ENCODE measurements at regions not wholly inside any gene's neighbourhood (a gene's known extent, or its start where the extent isn't known, plus 50 kb on each side); places are given as distances from the start of the nearest gene placed in this dataset.
A peak's percentile ranks its signal among the peaks of the same experiment; 100 is the strongest.

DNA sequence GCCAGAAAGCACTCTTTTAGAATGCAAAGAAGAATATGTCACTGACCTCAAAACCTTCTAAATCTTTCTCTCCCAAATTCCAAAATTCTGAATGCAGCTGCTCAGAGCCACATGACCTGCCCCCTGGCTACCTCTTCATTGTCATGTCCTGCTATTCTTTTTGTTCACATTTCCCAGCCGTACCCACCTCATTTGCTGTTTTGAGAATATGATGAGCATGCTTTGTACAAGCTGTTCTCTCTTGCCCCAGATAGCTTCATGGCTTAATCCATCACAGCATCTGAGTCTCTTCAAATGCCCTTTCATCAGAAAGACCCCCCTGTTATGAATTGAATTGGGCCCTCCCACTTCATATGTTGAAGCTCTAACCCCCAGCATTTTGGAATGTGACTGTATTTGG is 214.3 kb downstream of the KCNS3 start:
- no peak for DNase-seq

DNA sequence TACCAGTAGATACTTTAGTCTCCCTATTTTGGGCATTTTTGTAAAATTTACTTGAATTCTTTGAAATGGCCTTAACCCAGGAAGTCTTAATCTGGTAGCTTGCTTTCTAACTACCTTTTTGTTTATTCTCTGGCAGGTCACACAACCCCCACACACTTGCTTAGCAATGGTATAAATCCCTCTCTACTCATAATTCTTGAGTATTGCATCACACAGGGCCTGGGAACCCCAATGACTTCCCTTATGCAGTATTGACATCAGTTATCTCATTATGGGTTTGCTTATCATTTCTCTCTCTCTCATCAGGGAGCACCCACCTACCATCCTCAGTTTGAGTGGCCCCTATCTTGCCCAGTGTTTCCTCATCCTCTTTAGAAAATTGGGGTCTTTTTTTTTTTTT is 207.1 kb downstream of the KCNS3 start:
- no peak for DNase-seq

DNA sequence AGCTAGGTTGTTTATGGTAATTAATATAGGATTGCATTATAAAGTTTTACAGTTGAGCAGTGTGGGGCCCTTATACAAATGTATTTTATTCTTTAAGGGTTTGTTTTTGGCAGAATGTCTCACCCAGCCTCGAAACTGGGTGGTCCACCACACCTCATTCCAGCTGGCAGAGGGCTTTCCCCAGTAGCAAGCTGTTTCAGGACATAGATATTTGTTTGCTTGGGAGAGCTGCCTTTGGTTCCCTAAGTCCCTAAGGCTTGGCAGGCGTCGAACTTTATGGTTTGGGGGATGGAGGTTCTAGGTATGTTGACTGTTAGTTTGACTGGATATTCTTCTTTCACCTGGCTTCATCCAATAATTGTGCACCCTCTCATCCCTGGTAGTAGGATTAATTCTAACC is 205.9 kb downstream of the KCNS3 start:
- no peak for DNase-seq

DNA sequence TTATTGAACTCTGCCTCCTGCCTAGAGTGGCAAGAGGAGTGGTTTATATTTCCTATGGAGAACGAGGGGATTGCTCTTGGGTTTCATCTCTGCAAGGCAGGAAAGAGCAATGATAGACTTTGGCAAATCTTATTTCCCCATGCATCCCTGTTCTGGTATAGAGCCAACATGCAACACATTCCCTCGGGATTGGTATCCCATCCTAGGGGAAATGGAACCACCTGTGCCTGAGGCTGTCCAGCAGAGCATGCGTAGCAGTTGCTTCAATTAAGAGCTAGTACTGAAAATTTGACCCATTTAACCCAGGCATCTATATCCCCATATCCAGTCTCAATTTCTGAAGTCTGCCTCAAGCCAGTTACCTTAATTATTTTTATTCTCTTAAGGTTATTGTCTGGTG is 205.3 kb downstream of the KCNS3 start:
- DNase-seq = no peak

DNA sequence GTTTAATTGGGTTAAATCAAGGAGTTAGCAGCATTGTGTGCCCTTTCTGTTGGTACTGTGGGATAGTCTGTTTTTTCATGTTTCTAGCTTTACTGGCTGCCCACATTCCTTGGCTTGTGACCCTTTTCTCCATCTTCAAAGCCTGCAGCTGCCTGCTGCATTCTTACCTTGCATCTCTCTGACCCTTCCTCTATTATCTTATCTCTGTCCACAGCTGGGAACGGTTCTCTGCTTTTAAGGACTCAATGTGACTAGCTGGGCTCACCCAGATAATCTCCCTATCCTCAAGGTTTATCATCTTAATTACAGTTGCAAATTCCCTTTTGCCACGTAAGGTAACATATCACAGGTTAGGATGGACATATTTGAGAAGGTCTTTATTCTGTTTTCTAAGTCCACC is 199.7 kb downstream of the KCNS3 start:
- DNase-seq = no peak

DNA sequence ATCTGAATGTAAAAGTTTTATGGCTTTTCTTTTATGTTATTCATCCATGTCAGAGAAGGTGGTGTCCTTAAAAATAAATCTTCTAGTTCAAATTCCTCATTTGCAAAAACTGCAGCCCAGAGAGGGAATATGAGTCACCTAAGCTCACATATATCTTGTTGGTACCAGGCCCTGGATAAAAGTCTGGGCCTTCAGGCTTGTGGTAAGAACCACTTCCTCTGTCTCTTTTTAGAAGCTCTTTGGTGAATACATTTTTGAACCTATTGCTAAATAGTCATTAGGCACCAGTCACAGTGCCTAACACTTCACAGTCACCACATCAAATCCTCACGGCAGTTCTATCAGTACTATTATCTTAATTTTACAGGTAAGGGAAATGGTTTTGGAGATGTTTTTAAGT is 199.2 kb downstream of the KCNS3 start:
- DNase-seq = no peak

DNA sequence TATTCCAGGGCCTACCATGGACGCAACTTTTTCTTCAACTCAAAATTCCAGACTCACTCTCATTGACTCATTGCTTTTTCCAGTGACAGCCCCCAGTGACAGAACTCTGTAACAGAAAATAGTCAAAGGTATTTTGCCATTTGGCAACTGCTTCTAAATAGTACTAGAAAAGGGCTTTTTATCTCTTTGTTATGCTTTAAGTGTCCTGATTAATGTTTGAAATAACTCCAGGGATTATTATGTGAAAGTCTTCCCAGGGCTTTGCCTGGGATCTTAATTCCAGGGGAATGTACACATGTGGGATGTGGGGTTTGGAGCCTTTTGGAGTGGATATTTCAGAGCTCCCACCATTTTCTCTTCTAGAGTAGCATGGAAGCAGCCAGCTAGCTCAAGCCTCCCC is 198.8 kb downstream of the KCNS3 start:
- DNase-seq = no peak

DNA sequence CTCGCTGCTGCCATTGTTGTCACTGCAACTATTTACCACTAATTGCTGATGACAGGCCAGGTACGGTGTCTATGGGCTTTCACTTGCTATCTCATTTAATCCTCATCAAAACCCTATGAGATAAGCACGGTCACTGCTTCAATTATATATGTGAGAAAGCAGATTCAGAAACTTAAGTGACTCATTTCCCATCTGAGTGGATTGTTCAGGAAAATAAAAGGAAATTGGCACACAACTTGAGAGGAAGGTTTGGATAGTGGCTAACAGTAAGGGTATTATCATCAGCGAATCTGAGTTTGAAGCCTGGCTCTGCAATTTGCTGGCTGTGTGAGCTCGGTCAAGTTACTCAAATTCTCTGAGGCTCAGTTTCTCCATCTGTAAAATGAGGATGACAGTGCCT is 196.0 kb downstream of the KCNS3 start:
- no peak for DNase-seq

DNA sequence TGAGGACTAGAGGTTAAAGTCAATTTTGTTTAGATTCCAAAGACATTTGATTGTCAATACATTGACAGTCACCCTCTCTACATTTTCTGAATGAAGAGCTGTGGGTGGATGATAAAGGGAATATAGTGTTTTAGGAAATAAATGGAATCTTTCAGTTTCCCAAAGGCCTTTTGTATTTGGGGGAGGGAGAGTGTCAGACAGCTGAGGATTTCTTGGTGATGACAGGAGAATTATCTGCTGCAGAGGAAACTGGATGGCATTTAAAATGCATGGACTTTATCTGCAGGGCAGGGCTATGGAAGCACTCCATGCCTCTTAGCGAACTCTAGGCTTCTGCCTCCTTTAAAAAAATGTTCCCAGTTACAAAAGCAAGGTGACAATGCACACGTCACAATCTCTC is 195.1 kb downstream of the KCNS3 start:
- no peak for DNase-seq

DNA sequence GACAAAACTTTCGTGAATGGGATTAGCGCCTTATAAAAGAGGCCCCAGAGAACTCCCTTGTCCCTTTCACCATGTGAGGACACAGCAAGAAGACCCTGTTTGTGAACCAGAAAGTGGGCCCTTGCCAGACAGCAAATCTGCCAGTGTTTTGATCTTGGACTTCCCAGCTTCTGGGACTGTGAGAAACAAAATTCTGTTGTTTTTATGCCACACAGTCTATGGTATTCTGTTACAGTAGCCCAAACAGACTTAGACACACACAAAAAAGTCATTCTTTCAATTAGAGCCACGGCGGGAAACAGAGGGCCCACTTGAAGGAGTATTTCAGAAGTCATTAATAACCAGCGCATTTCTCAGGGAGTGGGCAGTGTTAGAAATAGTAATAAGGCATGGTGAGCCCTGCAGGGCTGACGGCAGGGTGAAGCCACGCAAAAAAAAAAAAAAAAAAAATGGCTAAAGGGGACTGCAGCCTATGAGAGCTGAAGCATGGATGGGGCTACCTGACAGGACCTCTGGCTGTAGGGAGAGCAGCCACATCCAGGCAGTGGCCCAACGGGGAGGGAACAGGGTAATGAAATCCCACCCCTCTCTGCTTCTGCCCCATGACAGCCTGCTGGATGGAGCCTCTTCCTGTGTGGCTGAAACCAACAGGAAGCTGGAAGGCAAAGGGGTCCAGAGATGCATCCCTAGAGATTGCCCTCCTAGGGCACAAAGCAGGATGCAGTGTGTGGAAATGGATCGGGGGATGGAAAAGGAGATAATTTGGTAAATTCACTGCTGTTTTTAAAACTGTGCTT is 189.3 kb downstream of the KCNS3 start:
- no peak for DNase-seq

DNA sequence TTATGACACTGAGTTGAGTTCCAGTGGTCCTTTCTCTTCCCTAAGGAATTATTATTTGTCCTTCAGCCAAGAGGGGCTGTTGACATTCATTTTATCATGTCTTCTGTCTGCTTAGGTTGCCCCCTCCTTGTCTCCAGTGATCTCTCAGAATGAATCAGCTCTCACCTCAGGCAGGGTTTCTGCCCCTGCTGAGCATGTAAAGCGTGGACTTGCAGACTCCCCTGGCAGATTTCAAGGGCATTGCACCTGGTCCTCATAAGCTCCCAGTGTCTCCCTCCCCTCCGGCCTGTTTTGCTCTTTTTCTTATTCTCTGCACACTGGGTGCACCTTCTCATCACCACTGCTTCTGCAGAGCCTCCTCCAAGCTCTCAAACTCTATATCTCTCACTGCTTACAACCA is 188.4 kb downstream of the KCNS3 start:
- no peak for DNase-seq

DNA sequence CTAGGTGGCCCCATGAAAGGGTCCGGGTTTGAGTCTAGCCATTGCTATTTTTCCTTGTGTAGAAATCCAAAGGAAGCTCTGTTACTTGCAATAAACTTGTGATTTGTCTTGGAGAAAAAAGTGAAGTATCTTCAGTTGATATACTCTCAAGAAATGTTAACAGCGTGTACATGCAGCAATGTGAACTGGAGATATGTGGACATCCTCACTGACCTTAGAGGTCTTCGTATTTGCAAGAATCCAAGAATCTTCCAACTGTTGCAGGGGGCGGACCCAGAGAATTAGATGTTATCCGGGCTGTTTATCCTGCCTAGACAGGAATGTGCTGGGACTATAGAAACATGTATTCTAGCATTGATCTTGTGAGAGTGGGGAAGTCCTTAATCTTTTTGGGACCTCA is 187.6 kb downstream of the KCNS3 start:
- no peak for DNase-seq

DNA sequence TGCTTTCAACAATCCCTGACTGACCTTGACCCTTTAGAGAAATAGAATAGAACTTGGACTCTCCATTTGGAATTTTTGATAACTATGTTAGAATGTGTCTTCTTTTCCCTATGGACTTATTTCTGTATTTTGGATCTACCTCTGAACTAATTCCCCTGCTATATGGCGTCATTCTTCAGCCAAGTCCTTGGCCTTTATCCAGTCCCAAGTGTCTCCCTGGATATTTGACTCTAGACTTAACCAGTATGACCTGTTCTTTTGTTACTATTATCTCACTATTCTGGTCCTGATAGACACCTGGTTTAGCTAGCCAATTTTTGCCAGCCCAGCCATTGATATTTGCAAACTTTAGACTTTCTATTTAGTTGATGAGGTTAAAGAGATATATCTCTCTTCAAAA is 186.8 kb downstream of the KCNS3 start:
- DNase-seq = no peak

DNA sequence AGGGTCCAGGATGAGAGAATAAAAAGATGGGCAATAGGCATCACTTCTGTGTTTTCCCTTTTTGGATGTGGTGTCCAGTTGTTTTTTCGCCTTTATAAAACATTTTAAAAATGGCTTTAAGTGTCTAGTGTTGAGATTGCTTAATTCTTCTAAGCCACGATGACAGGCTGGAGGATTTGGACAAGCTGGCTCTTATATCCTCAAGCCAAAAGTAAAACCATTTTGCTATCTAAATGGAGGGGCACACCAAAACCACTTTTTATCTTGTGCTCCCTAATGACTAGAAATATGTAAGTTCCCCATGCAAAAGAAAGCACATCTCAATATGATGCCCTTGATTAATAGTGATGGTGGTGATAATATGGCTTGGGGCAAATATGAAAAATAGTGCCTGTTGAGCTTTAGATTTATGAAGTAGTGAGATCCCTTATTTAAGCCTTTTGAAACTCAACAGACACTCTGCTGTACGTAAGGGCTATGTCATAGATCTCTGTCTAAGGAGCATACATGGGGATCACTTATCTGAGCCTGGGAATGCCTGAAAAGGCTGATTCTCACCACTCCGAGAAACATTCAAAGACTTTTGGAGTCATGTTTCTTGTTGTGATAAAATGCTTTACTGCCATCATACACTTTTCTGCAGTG is 185.5 kb downstream of the KCNS3 start:
- DNase-seq = no peak

DNA sequence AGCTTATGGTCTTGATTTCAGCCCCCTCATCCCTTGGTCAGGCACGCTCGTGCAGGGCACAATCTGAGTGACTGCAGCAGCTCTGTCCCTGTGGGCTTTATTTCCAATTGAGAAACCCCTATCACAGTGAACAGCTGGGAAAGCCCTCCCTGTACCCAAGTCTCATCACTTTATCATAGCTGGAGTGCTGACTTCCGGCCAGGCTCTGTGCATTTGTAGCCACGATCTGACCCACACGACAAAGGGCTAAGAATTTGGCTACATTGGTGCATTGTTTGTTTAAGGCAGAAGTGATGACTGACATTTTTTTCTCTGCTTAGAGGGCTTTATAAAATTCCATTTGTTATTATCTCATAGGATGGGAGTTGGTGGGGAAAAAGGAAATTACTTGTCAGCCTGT is 184.4 kb downstream of the KCNS3 start:
- no peak for DNase-seq

DNA sequence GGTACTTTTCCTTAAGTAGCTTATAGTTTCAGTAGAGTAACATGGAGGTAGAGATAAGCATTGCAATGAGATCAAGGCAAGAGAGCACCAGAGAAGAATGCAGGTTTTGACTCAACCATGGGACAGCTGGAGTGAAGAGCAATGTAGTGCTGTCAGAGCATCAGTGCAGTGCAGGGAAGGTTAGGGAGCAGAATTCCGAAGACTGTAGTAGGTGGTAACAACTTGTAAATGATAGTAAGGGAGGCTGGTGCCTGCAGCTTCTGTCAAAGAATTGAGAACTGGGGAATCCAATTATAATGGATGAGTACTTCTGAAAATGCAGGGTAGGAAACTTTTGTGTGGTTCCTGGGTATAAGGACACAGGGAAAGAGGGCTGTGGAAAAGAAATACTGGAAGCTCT is 183.2 kb downstream of the KCNS3 start:
- DNase-seq = no peak

DNA sequence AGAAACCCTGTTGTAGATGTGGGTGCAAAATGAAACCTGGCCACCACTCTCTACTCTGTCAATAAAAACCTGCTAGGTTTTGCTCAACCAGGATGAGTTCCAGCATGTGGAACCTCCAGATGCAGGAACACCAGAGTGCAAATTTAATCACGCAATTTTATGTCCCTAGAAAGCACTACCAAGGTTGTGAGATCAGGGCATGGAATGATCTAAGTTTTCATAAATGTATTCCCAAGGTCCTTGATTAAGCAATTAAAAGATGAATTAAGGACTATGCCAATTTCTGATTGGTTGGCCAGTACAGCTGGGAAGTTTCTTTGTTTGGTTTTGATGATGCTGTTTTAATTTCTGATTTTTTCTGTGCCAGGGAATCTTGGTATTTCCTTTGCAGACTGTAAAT is 179.2 kb downstream of the KCNS3 start:
- DNase-seq = no peak

DNA sequence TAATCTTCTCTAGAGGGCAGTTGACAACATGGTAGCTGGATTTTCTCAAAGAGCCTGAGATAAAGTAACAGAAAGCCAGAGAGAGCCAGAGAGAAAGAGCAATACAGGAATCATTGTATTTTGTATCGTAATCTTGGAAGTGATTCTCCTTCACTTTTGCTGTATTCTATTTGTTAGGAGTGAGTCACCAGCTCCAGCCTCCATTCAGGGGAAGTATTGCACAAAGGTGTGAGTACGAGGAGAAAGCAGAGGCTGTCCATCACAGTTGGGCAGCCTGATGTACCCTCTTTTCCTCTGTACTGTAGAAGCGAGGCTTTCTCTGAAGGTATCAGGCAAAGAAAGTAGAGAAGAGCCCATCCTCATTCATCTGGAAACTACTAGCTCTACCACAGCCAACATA is 176.8 kb downstream of the KCNS3 start:
- DNase-seq = no peak

DNA sequence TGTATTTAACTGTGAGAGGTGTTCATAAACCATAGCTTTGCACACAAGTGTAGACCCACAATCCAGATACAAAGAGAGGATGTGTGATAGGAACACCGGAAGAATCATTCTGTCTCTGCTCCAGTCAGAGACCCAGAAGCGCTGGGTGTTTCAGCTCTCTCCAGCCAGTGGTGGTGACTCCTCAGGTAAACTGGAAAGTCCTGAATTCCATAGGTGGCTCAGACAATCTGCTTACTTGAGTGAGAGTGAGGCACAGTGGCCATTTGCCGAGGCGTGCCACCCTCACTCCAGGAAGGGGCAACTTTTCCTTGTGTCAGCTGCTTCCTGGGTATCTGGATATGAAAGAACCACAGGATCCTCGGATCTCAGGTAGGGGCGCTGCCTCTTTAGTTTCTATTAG is 171.5 kb downstream of the KCNS3 start:
- DNase-seq = no peak

DNA sequence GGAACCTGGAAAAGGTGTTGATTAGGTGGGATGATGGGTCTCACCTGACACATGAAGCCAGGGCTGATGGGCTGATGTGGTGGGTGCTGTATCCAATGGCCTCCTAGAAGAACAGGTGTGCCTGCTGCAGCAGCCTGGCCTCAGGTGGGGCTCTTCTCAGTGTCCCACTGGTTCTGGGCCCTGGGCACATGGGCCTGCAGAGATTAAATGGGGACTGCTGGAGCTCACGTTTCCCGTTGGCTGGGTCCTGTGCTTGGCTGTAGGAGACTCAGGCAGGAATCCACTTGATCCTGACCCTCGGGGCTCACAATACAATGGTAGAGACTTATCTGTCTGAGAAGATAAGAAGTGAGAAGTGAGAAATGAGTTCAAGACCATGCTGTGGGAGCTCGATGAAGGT is 170.9 kb downstream of the KCNS3 start:
- DNase-seq = no peak

DNA sequence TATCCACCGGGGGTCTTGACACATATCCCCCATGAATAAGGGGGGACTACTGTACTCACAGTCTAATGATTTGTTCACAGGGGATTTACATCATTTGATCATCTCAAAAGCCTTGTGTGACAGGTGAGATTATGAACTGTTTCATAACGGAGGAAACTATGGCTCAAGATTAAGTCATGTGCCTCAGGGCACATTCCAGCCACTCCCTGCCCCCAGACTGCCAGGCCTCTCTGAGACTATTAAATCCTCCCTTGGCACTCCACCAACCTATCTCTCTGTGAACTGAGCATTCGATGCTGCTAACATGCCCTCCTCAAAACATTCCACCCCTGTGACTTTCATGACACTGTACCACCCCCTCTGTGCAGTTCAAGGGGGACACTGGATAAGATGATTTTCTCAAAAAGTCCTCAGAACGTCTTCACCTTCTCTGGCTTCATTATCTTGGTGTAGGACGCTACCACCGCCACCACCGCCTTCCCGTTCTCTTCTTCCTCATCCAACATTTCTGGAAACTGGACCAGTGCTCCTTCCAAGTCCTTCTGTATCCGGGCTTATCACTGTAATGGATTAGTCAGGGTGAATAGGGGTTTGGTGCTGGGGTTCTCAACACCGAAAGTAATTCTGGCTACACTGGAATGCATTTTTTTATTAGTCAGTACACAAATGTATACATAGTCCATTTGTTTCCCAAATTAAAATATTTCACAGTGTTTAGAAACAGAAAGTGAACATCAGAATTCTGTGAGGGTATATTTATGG is 169.6 kb downstream of the KCNS3 start:
- DNase-seq = peak in 1 of 58 donors; percentile 4

DNA sequence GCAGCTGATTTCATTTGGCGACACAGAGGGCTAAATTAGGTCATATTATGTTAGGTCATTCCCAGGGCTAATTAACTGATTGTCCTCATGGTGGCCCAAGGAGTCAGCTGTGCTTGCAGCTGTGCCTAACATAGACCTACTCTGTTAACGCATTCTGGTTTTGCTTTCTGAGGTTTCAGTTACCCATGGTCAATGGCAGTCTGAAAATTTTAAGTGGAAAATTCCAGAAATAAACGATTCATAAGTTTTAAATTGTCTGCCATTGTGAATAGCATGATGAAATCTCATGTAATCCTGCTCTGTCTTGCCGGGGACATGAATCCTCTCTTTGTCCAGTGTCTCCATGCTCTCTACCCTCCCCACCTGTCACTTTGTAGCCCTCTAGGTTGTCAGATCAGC is 168.7 kb downstream of the KCNS3 start:
- DNase-seq = peak in 5 of 58 donors; percentile 5 to 47 (median 10)
